ENCODE measurements at regions not wholly inside any gene's neighbourhood (a gene's known extent, or its start where the extent isn't known, plus 50 kb on each side); places are given as distances from the start of the nearest gene placed in this dataset.
A peak's percentile ranks its signal among the peaks of the same experiment; 100 is the strongest.
"Not testable (repeated sequence)": the region's sequence is repeated elsewhere in the genome, so short reads cannot be mapped to it uniquely, and the experiment has no call there.

DNA sequence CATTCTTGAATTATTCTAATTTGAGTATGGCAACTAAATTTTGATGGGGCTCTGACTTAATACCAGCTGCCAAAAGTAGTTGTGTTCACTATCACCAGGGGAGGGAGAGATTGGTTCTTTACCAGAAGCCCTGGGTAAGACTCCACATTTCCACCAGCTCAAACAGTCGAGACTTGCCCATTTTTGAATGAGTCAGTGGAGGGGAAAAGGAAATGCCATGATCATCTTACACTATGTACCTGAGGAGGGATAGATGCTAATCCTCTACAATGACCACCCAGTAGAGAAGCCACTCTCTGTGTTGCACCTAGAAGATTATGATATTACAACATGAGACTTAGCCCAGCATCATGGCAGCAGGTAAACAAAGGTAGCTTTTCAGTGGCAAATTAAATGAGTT is 77.0 kb upstream of the SGK1 start:
- no peak for DNase-seq (ENCODE audit: low spot score)

GRCh38 chr6:134394208-134394607 is 76.3 kb upstream of the SGK1 start:
- no peak for DNase-seq (ENCODE audit: low spot score)

GRCh38 chr6:134391205-134391604 is 73.3 kb upstream of the SGK1 start:
- DNase-seq (ENCODE audit: low spot score), result peak; percentile 58

DNA sequence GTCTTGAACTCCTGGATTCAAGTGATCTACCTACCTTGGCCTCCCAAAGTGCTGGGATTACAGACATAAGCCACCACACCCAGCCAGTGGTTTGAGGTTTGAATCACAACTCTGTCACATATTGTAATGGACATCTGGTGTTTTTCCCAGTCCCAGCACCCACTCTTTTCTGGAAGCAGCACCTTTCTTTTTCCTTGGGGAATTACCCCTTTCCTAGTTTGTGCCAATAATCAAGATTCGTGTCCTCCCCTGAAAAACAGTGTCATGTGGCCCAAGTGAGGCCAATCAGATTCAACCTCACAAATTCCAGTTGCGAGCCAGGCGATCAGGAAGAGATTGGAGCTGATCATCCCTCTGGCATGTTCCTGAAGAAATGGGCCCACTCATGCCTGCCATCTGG is 71.7 kb upstream of the SGK1 start:
- no peak for DNase-seq (ENCODE audit: low spot score)

DNA sequence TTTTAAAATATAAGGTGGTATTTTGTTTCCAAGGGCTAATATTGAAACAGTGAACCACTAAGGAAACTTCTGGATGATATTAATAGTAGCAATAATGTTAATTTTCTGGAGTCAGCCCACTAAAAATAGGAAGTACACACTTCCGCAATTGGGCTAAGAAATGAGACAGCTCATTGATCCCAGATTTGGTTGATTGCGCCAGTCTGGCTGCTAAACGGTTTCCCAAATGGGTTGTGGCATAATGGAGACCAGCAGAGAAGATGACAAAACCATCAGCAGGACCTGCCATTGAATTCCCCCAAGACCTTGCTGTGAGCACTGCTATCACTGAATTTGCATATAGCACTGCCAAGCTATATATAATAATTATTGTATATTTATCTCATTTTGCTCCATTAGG is 71.2 kb upstream of the SGK1 start:
- DNase-seq (ENCODE audit: low spot score), result no peak

DNA sequence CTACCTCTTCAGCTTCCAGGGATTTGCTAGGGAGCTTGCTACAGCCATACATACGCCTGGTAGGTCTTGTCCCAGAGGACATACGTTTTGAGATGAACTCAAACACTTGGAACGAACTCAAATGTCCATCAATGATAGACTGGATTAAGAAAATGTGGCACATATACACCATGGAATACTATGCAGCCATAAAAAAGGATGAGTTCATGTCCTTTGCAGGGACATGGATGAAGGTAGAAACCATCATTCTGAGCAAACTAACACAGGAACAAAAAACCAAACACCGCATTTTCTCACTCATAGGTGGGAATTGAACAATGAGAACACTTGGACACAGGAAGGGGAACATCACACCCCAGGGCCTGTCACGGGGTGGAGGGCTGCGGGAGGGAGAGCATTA is 68.6 kb upstream of the SGK1 start:
- DNase-seq (ENCODE audit: low spot score), result not testable (repeated sequence)

- no peak for DNase-seq (ENCODE audit: low spot score)
Measured at GRCh38 chr6:134381959-134382358, 64.0 kb upstream of the SGK1 start.

DNA sequence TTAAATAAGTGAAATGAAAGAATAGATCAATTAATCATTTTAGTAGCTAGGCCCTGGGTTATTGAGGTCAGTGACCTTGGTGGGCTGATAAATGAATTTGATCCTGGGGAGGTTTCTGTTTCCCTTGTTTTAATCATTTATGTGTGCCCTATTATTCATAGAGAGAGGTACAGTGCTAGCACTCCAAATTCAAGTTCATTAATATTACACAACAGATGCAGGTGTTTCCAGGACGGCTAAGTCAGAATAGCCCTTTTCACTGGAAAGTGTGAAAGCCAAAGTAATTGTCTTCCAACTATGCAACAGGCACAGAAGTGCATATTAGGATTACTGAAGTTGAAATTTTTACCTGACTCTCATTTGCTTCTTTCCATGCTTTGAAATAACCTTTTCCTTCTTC is 61.7 kb upstream of the SGK1 start:
- DNase-seq (ENCODE audit: low spot score), result no peak

- no peak for DNase-seq (ENCODE audit: low spot score)
Measured at GRCh38 chr6:134379076-134379475, 61.2 kb upstream of the SGK1 start.

GRCh38 chr6:134378426-134378825 is 60.5 kb upstream of the SGK1 start:
- no peak for DNase-seq (ENCODE audit: low spot score)

- no peak for DNase-seq (ENCODE audit: low spot score)
Measured at GRCh38 chr6:134376785-134377184, 58.9 kb upstream of the SGK1 start.

DNA sequence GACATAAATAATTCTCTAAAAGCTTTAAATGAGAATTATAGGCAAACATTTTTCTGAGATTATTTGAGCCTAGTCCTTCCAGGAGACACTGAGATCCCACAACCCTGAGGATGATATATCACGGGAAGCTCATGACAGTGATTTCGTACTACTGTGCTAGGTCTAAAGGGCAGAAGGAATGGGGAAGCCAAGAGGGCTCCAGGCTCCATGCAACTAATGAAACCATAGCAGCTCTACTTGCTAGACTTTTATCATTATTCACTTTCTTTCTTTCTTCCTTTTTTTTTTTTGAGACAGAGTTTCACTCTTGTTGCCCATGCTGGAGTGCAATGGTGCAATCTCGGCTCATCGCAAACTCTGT is 57.3 kb upstream of the SGK1 start:
- no peak for DNase-seq (ENCODE audit: low spot score)

DNA sequence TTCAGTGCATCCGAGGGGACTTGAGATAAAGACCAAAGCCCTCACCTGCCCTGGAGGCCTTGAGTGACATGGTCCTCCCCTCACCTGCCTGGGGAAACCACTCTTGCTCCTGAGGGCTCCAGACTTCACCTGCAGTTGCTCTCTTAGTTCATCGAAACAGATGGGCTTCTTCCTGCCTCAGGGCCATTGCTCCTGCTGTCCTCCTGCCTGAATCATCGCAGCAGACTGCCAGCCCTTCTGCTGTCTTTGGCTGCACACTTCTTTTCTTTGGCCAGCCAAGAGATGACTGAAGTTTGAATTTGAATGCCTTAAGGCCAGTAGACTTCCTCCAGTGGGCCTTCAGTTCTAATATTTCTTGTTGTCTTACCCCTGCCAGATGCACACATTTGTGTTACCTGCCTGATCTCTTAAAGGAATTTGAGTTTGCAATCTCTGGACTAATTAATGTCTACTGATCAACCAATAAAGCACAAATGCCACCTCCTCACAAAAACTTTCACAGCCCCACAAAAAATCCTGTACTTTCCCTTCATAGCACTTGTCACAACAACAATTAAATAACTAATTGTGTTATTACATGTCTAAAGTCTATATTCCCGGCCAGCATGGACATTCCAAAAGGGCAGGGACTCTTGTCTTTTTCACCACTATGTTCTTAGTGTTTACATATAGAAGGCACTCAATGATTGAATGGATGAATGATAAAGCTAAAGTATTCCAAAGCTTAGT is 56.7 kb upstream of the SGK1 start:
- no peak for DNase-seq (ENCODE audit: low spot score)

DNA sequence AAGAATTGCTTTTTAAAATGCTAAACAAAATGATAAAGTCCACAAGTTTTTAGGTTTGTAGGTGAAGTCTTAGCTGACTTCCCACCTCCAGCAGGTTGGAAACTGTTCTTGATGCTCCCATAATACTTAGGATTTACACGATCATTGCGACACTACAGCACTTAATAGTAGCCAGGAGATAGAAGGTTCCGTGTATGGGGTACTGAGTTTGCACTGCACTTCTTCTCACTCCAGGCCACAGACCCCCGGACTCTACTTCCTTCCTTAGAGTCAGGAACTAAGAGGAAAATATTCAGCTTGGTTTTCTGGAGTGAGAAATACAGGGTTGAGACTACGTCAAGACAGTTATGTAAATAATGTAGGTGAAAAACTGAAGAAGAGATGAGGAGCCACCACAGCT is 56.1 kb upstream of the SGK1 start:
- no peak for DNase-seq (ENCODE audit: low spot score)

DNA sequence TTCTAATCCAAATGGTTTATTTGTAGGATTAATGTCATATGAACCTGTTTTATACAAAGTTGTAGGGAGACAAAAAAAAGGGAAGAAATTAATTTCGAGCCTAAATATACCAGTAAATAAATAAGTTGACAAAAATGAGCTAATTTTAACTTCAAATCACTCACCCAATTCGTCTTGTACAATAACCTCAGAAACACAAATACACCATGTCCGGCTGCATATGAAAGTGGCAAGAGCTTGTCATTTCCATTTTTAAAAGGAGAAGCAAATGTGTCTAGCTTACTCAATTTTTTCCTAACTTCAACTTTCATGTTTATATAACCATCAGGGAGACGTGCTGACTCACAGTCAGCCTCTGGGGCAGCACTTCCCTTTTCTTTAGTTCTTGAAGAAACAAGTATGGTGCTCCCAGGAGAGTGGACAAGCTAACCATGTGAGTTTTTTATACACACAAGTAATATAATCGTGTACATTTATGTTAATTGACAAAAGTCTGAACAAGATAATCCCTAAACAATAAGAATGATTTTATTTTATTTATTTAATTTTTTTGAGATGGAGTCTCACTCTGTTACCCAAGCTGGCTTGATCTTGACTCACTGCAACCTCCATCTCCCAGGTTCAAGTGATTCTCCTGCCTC is 55.5 kb upstream of the SGK1 start:
- DNase-seq (ENCODE audit: low spot score), result peak; percentile 58

DNA sequence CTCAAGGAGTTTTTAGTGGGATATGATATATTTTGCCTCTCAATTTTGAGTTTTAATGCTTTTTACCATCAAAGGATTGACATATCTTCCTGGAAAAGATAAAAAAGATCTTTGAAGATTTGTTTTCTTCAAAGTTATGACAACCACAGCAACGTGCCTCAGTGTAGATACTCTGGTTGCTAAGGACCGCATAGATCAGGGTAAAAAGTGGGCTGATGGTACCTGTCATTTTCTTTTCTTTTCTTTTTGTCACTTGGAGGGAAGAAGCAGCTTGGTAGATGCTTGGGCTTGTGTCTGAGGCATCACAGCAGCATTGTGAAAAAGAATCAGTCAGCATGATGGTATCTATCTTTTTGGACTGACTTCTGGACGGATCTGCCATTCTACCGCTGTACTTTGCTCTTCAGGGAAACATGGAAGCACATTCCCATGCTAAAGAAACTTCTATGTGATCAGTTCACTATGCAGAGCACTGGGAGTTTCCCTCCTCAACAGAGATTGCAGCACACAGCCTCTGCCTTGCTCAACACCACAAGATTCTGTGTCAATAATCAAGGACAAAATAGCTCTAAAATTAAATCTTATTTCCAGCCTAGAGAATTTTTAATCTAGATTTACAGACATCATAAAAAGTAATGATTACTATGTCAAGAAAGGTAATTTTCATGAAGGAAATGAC is 54.8 kb upstream of the SGK1 start:
- DNase-seq (ENCODE audit: low spot score), result no peak

GRCh38 chr6:134368670-134369069 is 50.8 kb upstream of the SGK1 start:
- no peak for DNase-seq (ENCODE audit: low spot score)

Measured in putamen (tissue), 1 donor.